GM12873 (cell line): ENCODE measurements at regions not wholly inside any gene's neighbourhood (a gene's known extent, or its start where the extent isn't known, plus 50 kb on each side); places are given as distances from the start of the nearest gene placed in this dataset.

Source experiments
- TF ChIP-seq, protein P1 (sequence below): IDR thresholded peaks from 2 replicates; pipeline ENCODE4 v1.5.1; 2012; ENCODE audit warnings: low read depth, mild to moderate bottlenecking, moderate library complexity, low read length, control low read depth; ENCODE audit not compliant: insufficient read depth; ENCODE audit errors: missing control alignments

DNA sequence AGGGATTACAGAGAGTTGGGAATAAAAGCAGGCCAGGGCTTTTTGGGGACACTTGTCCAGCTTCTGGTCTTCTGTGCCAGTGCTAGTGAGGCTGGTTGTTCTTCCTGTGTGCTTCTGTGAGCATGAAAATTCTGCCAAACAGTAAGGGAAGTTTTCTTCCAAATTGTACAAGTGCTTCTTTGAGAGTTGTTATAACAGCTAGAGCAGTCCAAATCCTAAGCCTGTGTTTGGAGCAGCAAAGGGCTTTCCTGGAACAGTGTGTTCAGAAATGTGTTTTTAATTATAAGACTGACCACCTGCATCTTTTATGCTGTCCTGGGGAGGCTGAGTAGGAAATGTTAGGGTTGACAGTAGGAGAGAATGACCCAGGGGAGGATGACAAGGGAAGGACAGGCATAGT, 223.0 kb upstream of the P2RY1 start:
- TF ChIP-seq, protein P1, sequence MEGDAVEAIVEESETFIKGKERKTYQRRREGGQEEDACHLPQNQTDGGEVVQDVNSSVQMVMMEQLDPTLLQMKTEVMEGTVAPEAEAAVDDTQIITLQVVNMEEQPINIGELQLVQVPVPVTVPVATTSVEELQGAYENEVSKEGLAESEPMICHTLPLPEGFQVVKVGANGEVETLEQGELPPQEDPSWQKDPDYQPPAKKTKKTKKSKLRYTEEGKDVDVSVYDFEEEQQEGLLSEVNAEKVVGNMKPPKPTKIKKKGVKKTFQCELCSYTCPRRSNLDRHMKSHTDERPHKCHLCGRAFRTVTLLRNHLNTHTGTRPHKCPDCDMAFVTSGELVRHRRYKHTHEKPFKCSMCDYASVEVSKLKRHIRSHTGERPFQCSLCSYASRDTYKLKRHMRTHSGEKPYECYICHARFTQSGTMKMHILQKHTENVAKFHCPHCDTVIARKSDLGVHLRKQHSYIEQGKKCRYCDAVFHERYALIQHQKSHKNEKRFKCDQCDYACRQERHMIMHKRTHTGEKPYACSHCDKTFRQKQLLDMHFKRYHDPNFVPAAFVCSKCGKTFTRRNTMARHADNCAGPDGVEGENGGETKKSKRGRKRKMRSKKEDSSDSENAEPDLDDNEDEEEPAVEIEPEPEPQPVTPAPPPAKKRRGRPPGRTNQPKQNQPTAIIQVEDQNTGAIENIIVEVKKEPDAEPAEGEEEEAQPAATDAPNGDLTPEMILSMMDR = no peak

DNA sequence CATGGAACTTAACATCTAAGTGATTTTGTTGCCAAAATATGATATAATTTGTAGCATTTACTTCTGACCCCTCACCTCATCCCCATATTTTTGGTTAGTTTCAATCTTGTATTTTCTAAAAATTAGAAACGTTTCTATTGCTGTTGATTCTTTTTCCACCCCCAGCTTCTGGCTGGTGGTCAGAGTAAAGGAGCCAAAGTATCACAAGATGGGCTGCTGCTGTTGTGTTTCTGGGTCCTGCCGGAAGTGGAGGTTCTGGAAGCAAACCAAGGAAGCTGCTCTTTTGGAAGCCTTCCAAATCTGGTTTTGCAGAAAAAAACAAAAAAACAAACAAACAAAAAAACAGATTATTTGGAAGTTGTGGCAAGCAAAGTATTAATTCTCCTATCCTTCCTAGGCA, 221.1 kb upstream of the P2RY1 start:
- TF ChIP-seq, protein P1 = no peak

DNA sequence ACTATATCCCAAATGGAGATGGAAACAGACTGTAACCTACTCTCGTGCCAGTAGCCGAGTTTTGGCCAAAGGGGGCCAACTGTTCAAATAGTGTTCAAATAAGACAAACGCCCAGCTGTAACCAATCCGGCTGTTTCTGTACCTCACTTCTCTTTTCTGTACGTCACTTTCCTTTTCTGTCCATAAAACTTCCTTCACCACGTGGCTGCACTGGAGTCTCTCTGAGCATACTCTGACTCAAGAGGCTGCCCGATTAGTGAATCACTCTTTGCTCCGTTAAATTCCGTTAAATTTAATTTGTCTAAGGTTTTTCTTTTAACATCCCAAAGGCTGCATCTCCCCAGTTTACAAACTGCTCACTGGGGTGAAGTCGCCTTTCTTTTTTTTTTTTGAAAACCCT, 219.2 kb upstream of the P2RY1 start:
- TF ChIP-seq, protein P1 = no peak

DNA sequence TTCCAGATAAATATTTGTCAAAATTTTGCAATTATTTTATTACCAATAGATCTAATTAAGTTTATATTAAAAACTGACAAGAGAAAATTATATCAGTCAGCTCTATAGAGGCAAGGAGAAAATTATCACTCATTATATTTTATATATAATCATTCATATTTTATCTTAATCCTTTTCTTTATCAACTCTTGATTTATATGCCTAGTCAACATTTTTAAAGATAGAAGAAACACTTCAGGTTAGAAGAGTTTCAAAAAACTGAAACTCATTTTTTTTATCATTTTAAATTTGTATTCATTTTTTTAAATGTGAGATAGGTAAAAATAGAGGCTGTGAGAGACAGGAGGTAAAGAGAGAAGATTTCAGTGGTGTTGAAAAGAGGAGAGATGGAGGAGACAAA, 217.3 kb upstream of the P2RY1 start:
- TF ChIP-seq, protein P1 = no peak

DNA sequence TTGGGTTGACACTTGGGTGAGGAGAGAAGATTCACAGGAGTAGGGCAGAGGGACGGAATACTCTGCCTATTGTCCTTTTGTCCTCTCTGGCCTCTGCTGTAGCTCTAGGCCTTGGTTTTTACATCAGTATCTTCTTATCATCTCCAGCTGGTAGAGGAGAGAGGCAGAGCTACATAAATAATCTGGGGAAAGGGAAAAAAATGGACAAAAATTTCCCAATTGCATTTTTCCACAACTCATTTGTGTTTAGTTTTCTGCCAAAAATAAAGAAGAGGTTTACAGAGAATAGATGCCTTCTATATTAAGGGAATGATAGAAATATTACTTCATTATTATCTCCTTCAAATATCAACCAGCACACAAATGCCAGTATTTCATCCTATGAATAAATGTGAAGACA, 216.4 kb upstream of the P2RY1 start:
- TF ChIP-seq, protein P1 = no peak

DNA sequence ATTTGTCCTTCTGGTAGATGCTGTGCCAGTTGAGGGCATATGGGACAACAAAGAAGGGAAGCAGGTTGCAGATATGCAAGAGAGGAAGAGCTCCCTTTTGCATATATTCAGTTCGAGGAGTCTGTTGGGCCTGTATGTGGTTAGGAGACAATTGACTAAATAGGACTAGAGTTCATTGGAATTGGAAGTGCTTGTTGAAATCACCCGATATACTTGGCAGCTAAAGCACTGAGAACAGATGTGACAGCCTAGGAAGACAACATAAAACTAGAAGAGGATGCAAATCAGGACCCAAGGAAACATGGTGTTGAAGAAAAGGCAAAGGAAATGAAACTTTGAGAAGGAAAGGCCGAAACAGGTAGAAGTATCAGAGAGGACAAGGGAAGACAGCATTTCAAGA, 215.2 kb upstream of the P2RY1 start:
- TF ChIP-seq, protein P1 = no peak

DNA sequence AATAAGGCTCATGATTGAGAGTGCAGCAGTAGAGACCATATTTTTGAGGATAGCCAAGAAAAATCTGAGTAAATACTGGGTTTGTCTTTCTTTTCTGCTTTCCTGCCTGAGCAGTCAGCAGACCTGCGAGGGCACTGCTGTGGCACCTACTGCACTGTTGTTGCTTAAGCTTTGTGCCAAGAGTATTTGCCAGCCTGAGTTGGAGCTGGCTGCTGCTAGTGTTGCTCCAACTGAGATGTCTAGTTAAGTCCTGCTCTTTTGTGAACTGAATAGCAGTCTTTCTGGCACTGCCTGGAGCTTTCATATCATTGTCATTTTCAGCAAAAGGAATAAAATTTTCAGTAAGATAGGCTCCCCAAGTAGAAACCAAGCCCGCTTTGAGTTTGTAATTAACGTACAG, 214.5 kb upstream of the P2RY1 start:
- TF ChIP-seq, protein P1 = no peak
